GM19023 (cell line): ENCODE measurements at regions not wholly inside any gene's neighbourhood (a gene's known extent, or its start where the extent isn't known, plus 50 kb on each side); places are given as distances from the start of the nearest gene placed in this dataset.

Experiments used
- ATAC-seq: cut with Tn5 transposase; IDR thresholded peaks from one replicate; pipeline ENCODE4 v1.9.1; 2021; ENCODE audit warnings: mild to moderate bottlenecking, moderate library complexity; ENCODE audit not compliant: unreplicated experiment

DNA sequence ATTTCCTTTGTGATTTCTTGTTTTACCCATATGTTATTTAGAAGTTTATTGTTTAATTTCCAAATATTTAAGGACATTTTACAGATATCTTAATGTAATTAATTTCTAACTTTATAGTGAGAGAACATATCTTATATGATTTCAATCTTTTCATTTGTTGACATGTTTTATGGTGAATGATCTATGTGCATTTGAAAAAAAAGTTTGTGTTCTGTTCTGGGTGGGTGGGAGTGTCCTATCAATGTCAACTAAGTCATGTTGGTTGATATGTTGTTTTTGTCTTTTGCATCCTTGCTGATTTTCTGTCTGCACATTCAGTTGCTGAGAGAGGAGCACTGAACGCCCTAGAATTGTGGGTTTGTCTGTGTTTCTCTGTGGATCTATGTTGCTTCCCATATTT lies 50.3 kb upstream of the CBFA2T3 start:
- no peak for ATAC-seq

DNA sequence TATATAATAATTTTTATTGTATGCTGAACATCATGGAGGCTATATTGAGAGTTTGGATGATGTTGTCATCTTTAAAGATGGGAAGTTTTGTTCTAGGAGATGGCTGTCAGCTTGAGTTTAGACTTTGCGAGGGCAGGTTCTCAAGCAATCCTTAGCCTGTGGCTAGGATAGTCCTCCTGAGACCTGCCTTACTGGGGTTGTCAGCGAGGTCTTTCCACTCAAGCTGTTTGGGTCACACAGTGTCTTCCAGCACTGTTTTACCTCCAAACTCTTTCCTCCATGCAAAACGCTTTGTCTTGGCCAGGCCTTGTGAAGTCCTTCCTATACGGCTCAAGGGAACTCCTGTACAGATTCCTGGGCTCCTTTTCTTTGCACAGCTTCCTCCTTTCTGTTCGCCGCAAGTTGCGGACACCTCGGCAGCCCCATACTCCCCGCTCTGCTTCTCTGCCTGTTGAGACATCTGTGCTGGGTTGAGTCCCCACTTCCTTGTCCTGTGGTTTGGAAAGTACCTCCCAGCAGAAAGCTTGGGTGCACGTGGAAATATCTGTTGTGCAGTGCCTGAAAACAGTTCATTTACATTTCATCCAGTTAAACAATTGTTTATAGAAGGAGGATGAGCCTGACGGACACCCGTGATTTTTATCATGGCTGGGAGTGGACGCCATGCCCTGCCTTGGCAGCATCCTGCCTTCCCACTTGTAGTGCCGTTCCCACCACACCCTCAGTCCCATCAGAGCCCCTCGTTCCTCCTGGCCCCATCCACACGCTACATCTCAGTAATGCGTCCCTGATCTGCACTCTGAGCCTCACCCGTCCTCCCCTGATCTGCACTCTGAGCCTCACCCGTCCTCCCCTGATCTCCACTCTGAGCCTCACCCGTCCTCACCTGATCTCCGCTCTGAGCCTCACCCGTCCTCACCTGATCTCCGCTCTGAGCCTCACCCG lies 55.0 kb upstream of the CBFA2T3 start:
- ATAC-seq = peak; percentile 63

DNA sequence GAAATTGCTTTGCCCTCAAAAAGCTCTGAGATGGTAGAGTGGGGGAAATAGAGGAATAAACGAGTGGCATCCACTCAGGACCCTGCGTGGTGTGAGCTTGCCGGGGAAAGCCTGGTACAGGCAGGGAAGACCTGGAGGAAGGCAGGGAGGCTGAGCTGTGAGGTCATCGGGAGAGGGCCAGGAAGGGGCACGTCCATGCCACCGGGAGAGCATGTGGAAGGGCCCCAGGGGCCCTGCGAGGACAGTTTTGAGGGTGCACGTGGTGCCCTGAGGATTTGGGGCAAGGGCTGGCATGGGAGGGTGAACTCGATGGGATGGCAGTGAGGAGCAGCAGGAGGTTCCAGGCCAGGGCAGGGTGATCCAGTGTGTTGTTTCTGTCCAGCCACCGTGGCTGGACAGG lies 56.3 kb upstream of the CBFA2T3 start:
- ATAC-seq = no peak

DNA sequence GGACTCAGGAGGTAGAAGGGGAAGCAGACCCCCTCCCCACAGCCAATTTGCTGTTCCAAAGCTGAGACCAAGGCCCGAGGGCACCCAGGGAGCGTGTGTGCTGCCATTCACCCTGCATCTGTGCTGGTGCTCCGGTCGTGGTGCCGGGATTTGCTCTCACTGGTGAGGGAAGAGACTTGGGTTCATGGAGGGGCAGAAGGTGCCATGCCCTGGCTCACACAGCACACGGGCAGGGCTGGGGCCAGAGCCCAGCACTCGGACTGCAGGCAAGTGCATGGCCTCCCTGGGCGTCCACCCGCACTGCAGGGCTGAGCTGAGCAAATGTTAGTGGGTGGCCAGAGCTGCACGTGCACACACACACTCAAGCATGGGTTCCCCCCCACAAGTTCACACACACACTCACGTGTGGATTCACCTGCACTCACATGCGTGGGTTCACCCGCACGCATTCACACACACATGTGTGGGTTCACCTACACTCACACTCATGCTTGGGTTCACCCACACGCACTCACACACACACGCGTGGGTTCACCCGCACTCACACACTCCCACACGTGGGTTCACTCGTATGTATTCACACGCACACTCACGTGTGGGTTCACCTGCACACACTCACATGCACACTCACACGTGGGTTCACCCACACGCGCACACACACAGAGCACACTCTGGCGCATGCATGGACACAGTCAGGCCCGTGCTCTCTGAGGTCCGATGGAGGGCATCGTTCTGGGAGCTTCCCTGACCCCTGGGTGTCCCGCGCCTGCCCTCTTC lies 57.0 kb upstream of the CBFA2T3 start:
- ATAC-seq = no peak

DNA sequence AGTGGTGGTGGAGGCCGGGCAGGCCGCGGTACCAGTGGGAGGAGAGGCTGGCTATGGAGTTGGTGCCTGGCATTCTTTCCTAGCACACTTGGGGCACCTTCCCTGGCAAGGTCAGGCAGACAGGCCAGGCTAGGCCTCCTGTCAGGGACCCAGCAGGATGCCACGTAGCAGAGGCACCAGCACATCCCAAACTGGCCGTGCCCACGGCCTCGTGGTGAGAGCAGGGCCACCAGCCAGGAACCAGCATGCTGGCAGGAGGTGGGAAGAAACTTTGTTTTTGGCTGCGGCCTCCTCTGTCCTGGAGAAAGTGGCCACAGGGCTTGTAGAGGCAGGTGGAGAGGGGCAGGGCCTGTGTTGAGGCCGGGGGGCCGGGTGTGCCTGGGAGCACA lies 57.6 kb upstream of the CBFA2T3 start:
- no peak for ATAC-seq

DNA sequence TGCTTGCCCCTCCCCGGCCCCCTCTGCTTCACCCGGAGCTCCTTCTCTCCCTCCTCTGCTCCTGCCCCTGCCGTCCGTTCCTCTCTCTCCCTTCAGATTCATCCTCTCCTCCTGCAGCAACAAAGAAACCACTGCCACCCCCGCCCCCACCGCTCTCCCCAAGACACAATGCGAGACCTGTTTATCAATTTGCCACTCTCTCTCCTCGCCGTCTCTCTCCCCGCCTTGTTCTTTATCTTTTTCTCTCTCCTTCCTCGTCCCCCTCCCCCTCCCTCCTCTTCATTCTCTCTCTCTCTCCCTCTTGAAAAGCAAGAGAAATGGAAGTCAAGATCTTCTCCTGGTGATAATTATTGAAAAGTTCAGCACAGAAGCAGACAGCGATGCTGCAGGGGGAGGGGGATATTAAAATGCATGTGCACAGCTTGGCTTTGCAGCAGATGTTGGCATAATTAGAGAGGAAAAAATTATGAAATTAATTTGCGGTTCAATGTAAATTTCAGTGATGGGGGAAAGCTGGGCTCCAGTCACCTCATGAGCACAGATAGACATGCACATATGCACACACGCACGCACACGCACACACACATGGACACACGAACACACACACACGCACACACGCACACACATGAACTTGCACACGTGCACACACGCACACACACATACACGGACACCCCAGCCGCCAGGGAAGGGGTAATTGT lies 58.1 kb upstream of the CBFA2T3 start:
- no peak for ATAC-seq

DNA sequence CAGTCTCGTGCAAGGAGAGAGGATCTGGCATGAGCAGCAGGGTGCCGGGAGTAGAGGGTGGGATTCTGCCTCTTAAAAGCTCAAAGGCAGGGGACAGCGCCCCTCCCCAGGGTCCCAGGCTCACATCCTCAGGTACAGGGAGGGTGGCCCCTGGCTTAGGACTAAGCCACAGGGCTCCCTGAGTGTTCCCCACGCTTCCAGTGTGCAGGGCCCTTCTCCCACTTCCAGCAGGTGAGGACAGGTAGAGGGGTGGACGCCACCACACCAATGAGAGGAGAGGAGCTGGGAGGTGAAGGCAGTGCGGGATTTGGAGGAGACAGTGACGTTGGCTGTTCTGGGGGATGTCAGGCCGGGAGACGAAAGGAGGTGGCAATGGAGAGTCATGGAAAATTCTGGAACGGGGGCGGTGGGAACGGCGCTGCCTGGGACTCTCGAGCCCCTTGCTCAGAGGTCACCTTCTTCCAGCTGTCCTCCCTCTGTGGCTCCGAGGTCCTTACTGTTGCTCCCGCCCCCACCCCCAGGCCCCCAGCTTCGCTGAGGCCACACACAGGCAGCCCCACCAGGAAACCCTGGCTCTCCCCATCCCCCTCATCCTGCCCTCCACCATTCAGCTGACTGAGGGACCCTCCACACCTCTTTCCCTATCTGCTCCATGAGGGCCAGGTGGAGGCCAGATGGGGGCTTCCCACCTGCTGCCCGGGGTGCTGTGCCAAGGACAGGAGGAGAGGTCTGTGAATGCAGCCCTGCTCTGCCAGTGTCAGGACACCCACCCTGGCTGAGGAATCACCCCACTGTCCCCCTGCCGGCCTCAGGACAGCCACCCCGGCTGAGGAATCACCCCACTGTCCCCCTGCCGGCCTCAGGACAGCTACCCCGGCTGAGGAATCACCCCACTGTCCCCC lies 57.7 kb upstream of the ACSF3 start:
- no peak for ATAC-seq

DNA sequence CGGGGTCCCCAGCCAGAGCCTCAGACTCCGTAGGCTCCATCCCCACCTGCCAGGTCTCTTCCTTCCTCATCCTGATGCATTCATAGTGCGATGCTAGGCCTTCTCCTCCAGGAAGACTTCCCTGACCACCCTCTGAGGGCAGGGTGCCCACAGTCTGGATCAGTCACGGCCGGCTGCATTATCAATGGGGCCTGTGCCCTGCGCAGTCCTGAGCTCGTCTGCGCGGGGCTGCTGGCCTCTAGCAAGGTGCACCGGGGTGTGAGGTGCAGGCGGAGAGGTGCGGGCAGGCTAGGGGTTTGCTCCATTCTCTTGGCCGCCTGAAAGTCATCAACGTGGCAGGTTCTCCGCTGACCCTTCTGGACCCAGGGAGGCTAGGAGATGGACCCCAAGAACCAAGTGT lies 56.9 kb upstream of the ACSF3 start:
- no peak for ATAC-seq

DNA sequence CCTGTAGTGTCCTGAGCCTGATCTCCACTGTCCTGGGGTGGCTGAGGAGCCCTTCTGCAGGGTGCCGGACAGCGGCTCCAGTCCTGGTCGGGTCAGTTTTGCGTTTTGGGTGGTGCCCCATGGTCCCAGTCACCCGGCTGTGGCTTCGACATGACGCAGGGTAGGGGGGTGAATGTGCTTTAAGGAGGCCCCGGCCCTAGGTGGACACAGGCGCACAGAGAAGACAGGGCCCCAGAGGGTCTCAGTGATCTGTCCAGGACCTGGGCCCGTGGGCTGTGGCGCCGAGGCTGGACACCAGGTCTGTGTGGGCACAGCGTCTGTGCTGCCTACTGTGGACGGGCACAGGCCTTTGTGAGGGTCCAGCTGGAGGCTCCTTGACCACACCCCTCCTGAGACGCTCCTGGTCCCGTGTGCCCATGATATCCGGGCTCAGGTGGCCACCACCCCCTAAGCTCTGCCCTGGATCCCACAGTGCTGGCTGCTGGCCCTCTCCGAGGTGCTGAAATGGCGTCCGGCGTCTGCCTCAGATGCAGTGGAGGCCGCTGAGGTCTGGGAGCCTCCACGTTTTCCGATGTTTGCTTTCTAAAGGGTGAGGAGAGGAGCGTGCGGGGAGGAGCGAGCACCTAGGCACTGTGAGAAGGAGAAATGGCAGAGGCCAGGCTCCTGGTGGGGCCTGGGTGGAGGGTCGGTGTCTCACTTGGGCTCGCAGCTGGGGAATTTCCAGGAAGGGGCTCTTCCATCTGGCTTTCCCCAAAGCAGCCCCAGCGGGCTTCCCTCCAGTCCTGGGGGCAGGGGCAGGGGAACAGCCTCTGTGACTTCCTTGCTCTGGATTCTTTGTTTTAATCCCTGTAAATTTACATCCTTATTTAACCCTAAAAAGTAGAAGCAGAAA lies 56.1 kb upstream of the ACSF3 start:
- ATAC-seq = no peak

DNA sequence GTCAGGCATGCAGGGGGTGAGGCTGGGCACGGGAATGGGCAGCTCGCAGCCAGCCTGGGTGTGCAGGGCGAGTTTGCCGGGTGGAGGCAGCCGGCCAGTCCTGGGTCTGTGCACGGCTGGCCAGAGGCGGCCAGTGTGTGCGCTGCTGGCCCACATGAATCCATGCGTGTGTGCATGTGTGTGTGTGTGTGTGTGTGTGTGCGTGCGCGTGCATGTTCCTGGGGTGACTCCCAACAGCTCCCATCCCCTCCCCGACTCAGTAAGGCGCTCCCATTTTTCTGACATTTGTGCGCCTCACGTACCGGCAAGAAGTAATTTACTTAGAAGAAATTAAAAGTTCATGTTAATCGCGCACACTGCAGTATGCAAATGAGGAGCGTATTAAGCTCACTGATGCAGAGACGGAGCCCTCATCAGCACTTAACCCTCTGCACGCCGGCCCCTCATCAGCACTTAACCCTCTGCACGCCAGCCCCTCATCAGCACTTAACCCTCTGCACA lies 55.4 kb upstream of the ACSF3 start:
- no peak for ATAC-seq

DNA sequence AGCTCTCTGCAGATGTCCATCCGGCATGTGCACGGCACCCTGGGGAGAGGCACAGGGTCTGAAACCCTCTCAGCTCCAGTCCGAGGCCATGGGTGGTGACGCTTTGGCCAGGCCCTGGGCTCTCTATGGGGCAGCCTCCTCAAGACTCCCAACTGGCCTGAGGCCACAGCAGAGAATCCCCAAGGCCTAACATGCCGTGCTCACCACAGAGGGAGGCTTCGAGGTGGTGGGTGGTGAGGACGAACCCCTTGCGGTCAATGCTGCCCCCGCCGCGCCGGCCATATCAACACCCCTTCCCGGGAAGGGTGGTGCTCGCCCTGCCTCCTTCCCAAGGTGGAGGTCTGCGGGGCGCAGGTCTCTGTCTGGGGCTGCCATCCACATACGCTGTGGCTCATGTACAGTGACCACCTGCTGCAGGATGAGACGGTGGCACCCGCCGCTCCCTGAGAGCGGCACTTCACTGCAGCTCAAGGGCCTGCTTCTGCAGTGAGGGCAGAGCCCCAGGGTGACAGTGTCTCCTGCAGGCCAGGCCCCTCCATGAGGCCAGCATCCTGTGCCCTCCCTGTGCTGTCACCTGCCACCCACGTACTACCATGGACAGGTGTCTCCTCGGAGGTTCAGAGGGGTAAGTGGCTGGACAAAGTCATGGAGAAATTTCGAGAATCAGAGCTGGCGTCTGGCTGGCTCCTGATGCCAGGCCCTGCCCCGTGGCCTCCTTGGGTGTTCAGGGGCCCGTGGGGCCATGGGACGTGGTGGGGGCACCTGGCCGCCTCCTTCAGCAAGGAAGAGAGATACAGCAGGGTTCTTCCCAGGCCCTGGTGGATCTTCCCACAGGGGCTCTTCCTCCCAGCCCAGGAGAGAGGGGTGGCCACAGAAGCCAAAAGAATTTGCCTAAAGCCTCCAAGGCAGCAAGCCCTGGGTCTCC lies 54.6 kb upstream of the ACSF3 start:
- no peak for ATAC-seq

DNA sequence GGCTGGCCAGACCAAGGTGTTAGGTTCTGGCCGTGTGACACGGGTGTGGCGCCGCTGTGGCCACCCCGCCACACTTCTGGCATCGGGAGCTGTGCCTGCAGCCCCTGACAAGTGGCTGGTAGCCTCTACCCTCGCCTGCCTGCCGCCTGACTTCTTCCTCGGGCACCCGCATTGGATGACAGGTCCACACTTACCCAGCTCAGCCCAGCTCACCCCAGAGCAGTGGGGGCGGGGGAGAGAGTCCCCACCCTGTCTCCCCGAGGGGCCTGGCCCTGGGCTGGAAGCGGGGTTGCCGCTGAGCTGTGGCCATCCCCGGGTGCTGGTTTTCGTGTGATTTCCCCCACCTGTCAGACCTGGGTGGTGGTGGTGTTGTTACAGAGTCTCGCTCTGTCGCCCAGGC lies 53.9 kb upstream of the ACSF3 start:
- no peak for ATAC-seq

DNA sequence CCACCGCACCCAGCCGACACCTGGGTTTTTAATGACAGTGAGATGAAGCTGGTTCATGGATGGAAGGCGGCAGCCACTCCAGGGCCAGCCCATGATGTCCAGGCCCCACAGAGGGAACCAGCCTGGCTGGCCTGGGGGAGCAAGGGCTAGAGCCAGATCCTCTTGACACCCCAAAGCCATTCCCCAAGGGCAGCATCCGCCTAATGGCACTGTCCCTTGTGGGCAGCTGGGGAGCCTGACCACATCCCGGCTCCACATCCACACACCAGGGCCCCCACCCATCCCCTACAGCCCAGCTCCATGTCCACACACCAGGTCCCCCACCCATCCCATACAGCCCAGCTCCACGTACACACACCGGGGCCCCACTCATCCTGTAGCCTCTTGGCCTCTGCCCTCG lies 53.3 kb upstream of the ACSF3 start:
- ATAC-seq = no peak

DNA sequence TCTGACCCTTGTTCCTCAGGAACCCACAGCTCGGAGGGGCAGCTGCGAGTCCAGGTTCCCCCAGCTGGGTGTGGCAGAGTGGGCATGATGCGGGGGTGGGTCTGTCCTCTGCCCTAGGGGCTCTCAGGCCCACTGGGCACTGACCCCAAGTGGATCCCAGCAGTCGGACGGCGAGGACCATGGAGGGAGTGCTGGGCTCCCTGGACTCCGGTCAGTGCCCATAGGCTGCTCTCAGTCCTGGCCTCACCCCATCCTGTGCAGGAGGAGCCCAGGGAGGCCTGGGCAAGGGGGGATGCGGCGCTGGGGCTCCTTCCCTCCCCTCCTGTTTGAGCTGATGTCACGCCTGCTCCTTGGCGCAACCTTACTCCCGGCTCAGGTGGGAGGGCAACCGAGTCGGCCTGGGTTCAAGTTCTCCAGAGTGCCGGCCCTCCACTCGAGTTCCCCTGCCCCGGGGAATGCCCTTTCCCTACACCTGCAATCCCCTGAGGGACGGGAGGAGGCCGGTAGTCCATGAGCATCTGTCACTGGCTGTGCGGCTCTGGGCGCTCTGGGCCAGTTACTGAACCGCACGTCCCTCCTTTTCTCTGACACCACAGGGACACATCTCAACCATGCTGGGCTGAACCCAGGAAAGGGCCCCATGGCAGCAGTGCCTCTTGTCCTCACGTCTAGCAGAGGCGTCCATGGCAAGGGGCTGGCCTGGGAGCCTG lies 52.6 kb upstream of the ACSF3 start:
- ATAC-seq = no peak

DNA sequence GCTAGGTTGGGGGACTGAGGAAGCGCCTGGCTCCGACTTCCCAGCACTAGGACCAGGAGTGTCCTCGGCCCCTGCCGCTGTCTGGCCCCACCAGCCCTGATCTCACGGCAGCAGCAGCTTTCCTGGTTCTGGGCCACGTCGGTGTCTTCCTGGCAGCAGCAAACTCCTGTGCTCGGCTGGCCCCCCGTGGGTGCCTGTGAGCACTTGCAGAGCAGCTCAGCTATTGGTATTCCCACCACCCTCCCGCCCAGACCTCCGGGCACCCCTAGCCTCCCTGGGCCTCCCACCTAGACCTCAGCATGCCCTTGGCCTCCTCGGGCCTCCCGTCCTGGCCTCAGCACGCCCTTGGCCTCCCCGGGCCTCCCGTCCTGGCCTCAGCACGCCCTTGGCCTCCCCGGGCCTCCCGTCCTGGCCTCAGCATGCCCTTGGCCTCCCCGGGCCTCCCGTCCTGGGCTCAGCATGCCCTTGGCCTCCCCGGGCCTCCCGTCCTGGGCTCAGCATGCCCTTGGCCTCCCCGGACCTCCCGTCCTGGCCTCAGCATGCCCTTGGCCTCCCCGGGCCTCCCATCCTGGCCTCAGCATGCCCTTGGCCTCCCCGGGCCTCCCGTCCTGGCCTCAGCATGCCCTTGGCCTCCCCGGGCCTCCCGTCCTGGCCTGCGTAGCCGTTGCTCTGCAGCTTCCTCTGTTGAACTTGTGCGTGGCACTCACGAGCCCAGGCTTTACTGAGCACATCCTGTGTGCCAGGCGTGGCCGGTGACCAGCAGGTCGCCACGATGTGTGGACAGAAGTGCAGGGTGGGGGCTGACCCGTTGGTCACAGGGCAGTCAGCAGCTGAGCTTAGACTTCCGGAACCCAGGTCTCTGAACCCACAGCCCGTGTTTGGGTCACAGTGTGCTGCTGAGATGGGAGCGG lies 51.8 kb upstream of the ACSF3 start:
- no peak for ATAC-seq

DNA sequence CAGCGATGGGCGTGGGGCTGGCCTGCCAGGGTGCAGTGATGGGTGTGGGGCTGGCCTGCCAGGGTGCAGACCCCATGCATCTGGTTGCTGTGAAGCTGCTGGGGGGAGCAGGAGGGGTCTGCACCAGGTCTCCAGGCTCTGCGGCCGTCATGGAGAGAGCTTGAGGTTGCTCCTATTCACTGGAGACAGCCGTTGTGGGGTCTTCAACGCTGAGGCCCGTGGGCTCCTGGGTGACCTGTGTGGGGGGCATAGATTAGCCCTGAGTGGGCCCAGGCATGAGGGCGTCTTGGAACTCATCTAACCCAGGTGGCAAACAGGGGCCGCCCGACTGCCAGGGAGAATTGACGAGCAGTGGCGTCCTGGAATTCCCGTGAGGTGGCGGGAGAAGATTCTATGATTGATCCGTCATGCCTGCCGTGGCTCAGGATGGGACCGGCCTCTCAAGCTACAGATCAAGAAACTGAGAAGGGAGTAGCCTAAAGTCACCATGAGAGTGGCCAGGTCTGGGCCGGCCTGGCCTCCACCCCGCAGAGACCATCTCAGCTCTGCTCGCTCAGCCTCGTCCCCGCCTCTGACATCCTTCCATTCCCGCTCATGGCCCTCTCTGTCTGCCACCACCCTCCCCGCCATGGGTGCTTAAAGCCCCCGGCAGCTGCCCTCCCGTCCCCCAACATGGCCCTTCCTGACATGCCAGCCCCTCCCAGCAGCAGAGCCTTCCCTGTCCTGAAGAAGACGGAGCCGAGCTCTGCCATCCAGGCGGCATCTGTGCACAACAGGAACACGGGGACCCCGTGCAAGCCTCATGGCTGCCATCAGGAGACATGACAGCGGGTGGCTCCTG lies 50.7 kb upstream of the ACSF3 start:
- no peak for ATAC-seq
